ENCODE measurements at regions not wholly inside any gene's neighbourhood (a gene's known extent, or its start where the extent isn't known, plus 50 kb on each side); places are given as distances from the start of the nearest gene placed in this dataset.

DNA sequence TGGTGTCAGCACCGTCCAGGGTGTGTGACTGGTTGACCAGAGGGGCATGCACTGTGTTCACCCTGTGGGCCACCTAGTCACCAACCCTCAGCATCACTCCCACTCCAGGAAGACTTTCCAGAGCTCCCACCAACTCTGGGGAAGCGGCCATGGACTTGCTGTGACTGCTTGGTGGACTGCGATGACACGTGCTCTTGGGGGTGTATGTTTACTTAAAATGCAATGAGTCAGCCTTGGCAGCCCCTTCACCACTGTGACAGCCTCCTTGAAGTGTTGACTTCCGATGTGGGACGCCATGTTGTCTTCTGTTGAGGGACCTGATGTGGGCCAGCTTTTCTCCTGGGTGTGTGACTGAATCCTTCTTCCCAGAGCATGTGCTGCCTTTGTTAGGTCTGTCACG lies 151.1 kb upstream of the RTL1 start:
- Histone ChIP-seq H3K36me3 (ENCODE audit: control insufficient read depth, insufficient read depth, low read length) (no peaks in the 10 kb centered on the region), H3K27ac (ENCODE audit: low read length) (no peak overlapping the region), H3K27me3 (ENCODE audit: control insufficient read depth, insufficient read depth, low read length) (no peaks in the 10 kb centered on the region), H3K4me3 (ENCODE audit: low read depth in 2 of 2, low read length in 2 of 2) (no peak overlapping the region), H3K4me1 (ENCODE audit: control insufficient read depth, insufficient read depth, low read length) (no peaks in the 10 kb centered on the region), H3K9me3 (ENCODE audit: control insufficient read depth, insufficient read depth, low read depth, low read length) (no peaks in the 10 kb centered on the region)
- CTCF ChIA-PET: no interaction called here
- DNase-seq (ENCODE audit: low read depth, low spot score) (no peak), ATAC-seq (no peak)
- BruUV-seq (replicated peaks): no TSS peak
- in situ Hi-C loops (cut with HindIII; ENCODE audit: low pct_unique_long_range_greater_than_20kb, low sequenced_read_pairs): no loop called here
- intact Hi-C loops (cut with micrococcal nuclease; ENCODE audit: unreplicated experiment): no loop called here
- POLR2A ChIA-PET: no interaction called here
- TF ChIP-seq, protein P1, sequence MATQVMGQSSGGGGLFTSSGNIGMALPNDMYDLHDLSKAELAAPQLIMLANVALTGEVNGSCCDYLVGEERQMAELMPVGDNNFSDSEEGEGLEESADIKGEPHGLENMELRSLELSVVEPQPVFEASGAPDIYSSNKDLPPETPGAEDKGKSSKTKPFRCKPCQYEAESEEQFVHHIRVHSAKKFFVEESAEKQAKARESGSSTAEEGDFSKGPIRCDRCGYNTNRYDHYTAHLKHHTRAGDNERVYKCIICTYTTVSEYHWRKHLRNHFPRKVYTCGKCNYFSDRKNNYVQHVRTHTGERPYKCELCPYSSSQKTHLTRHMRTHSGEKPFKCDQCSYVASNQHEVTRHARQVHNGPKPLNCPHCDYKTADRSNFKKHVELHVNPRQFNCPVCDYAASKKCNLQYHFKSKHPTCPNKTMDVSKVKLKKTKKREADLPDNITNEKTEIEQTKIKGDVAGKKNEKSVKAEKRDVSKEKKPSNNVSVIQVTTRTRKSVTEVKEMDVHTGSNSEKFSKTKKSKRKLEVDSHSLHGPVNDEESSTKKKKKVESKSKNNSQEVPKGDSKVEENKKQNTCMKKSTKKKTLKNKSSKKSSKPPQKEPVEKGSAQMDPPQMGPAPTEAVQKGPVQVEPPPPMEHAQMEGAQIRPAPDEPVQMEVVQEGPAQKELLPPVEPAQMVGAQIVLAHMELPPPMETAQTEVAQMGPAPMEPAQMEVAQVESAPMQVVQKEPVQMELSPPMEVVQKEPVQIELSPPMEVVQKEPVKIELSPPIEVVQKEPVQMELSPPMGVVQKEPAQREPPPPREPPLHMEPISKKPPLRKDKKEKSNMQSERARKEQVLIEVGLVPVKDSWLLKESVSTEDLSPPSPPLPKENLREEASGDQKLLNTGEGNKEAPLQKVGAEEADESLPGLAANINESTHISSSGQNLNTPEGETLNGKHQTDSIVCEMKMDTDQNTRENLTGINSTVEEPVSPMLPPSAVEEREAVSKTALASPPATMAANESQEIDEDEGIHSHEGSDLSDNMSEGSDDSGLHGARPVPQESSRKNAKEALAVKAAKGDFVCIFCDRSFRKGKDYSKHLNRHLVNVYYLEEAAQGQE (IDR thresholded peaks at IDR 0.05; ENCODE audit: insufficient read depth in 1 of 2, low read depth in 2 of 2, low read length in 1 of 2): no peak
- TF ChIP-seq CTCF (IDR thresholded peaks at IDR 0.05) (no peak), TCF7L2 (IDR thresholded peaks at IDR 0.05; ENCODE audit: low read depth, low read length) (no peak), SIN3A (IDR thresholded peaks at IDR 0.05; ENCODE audit: borderline replicate concordance, insufficient read depth, low read depth, low read length) (no peak), POLR2AphosphoS5 (IDR thresholded peaks at IDR 0.05; ENCODE audit: low read depth, low read length) (no peak)

DNA sequence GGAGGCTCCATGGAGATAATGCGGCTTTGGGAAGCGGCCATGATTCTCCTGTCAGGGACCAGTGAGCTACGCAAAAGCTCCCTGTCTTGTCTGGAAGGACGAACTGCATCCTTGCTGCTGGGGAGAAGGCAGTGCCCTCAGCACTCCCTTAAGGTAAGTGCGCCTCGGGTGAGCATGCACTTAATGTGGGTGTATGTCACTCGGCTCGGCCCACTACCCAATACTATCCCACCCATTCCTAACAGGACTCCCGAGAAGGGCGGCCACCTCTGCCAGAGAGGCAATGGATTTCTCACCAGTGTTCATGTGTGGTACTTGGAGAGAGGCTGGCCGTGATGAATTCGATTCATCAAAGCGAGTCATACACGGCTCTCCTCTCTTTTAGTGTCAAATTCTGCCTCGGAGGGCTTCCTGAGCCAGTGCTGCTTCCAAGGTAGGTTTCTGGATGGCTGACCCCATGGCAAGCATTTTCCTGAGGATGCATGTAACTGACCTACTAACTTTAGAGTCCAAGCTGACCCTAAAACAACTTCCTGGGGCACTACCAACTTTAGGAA lies 151.7 kb upstream of the RTL1 start:
- intact Hi-C loops (cut with micrococcal nuclease; ENCODE audit: unreplicated experiment) (no loop called here), in situ Hi-C loops (cut with HindIII; ENCODE audit: low pct_unique_long_range_greater_than_20kb, low sequenced_read_pairs) (no loop called here)
- Histone ChIP-seq H3K27me3 (ENCODE audit: control insufficient read depth, insufficient read depth, low read length) (no peaks in the 10 kb centered on the region), H3K4me3 (ENCODE audit: low read depth in 2 of 2, low read length in 2 of 2) (no peak overlapping the region), H3K36me3 (ENCODE audit: control insufficient read depth, insufficient read depth, low read length) (no peaks in the 10 kb centered on the region), H3K9me3 (ENCODE audit: control insufficient read depth, insufficient read depth, low read depth, low read length) (no peaks in the 10 kb centered on the region), H3K4me1 (ENCODE audit: control insufficient read depth, insufficient read depth, low read length) (no peaks in the 10 kb centered on the region), H3K27ac (ENCODE audit: low read length) (no peak overlapping the region)
- ATAC-seq (no peak), DNase-seq (ENCODE audit: low read depth, low spot score) (no peak)
- ChIA-PET POLR2A (no interaction called here), CTCF (no interaction called here)
- TF ChIP-seq TCF7L2 (IDR thresholded peaks at IDR 0.05; ENCODE audit: low read depth, low read length): no peak
- no TSS peak for BruUV-seq (replicated peaks)

- ChIA-PET POLR2A (no interaction called here), CTCF (no interaction called here)
- Histone ChIP-seq H3K36me3 (ENCODE audit: control insufficient read depth, insufficient read depth, low read length) (no peaks in the 10 kb centered on the region), H3K9me3 (ENCODE audit: control insufficient read depth, insufficient read depth, low read depth, low read length) (no peaks in the 10 kb centered on the region), H3K4me1 (ENCODE audit: control insufficient read depth, insufficient read depth, low read length) (no peaks in the 10 kb centered on the region), H3K27me3 (ENCODE audit: control insufficient read depth, insufficient read depth, low read length) (no peaks in the 10 kb centered on the region), H3K4me3 (ENCODE audit: low read depth in 2 of 2, low read length in 2 of 2) (no peak overlapping the region), H3K27ac (ENCODE audit: low read length) (no peak overlapping the region)
- TF ChIP-seq SIN3A (IDR thresholded peaks at IDR 0.05; ENCODE audit: borderline replicate concordance, insufficient read depth, low read depth, low read length): no peak
- TF ChIP-seq POLR2AphosphoS5 (IDR thresholded peaks at IDR 0.05; ENCODE audit: low read depth, low read length): no peak
- no peak for TF ChIP-seq CTCF (IDR thresholded peaks at IDR 0.05)
- TF ChIP-seq, protein P1 (IDR thresholded peaks at IDR 0.05; ENCODE audit: insufficient read depth in 1 of 2, low read depth in 2 of 2, low read length in 1 of 2): no peak
- intact Hi-C loops (cut with micrococcal nuclease; ENCODE audit: unreplicated experiment) (no loop called here), in situ Hi-C loops (cut with HindIII; ENCODE audit: low pct_unique_long_range_greater_than_20kb, low sequenced_read_pairs) (no loop called here)
- ATAC-seq (no peak), DNase-seq (ENCODE audit: low read depth, low spot score) (no peak)
- BruUV-seq (replicated peaks): no TSS peak
These were observed 152.4 kb upstream of the RTL1 start for GRCh38 chr14:101055776-101056374.

All from Panc1 (cell line).